ENCODE measurements at regions not wholly inside any gene's neighbourhood (a gene's known extent, or its start where the extent isn't known, plus 50 kb on each side); places are given as distances from the start of the nearest gene placed in this dataset.
A peak's percentile ranks its signal among the peaks of the same experiment; 100 is the strongest.

- no peak overlapping the region for H3K27ac ChIP-seq (ENCODE audit: low read length)
- H3K9me3 ChIP-seq (ENCODE audit: insufficient read depth, low read length): no peaks in the 10 kb centered on the region
- peak overlapping the region; percentile 18 for H3K4me2 ChIP-seq (ENCODE audit: low read length)
- H3K9ac ChIP-seq (ENCODE audit: low read length): no peak overlapping the region
- no peaks in the 10 kb centered on the region for H3K79me2 ChIP-seq (ENCODE audit: low read length)
- no peak overlapping the region for H3K4me3 ChIP-seq (ENCODE audit: low read length)
- no peak overlapping the region for H2AFZ ChIP-seq (ENCODE audit: low read depth, low read length)
- TF ChIP-seq CTCF (IDR thresholded peaks at IDR 0.05; ENCODE audit: low read depth, low read length): no peak
- no peak for TF ChIP-seq EZH2phosphoT487 (IDR thresholded peaks at IDR 0.05; ENCODE audit: low read depth)
- H4K20me1 ChIP-seq (ENCODE audit: insufficient read depth, low read length): no peaks in the 10 kb centered on the region
- no peaks in the 10 kb centered on the region for H3K36me3 ChIP-seq (replicated peaks; ENCODE audit: low read depth, low read length)
- peaks cover 14% of the 10 kb centered on the region for H3K4me1 ChIP-seq (ENCODE audit: low read length)
- H3K27me3 ChIP-seq (ENCODE audit: low read depth, low read length): no peaks in the 10 kb centered on the region
Measured at GRCh38 chr3:46146548-46146947, 61.6 kb downstream of the CCR1 start.

DNA sequence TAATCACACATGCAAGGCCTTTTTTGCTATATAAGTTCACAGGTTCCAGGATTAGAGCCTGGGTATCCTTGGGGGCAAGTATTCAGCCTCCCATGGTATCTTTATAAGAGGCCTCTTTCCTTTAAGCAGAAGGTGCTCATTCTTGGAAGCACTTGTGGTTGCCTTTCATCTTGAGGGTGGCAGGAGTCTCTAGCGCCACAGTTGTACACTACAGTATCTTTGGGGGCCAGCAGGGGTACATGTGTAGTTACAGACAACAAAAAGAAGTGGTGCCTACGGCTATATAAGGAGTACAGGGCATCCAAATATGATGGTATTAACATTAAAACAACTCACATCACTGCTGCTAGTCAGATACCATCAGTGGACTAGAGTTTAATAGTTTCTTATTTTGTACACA lies 62.1 kb downstream of the CCR1 start:
- no peaks in the 10 kb centered on the region for H3K27me3 ChIP-seq (ENCODE audit: low read depth, low read length)
- no peaks in the 10 kb centered on the region for H3K36me3 ChIP-seq (replicated peaks; ENCODE audit: low read depth, low read length)
- no peak overlapping the region for H2AFZ ChIP-seq (ENCODE audit: low read depth, low read length)
- TF ChIP-seq CTCF (IDR thresholded peaks at IDR 0.05; ENCODE audit: low read depth, low read length) (no peak), EZH2phosphoT487 (IDR thresholded peaks at IDR 0.05; ENCODE audit: low read depth) (no peak)
- no peaks in the 10 kb centered on the region for H3K79me2 ChIP-seq (ENCODE audit: low read length)
- peaks cover 14% of the 10 kb centered on the region for H3K4me1 ChIP-seq (ENCODE audit: low read length)
- H3K4me2 ChIP-seq (ENCODE audit: low read length): peak overlapping the region; percentile 18
- no peaks in the 10 kb centered on the region for H4K20me1 ChIP-seq (ENCODE audit: insufficient read depth, low read length)
- H3K27ac ChIP-seq (ENCODE audit: low read length): no peak overlapping the region
- H3K4me3 ChIP-seq (ENCODE audit: low read length): no peak overlapping the region
- H3K9ac ChIP-seq (ENCODE audit: low read length): no peak overlapping the region
- H3K9me3 ChIP-seq (ENCODE audit: insufficient read depth, low read length): no peaks in the 10 kb centered on the region

DNA sequence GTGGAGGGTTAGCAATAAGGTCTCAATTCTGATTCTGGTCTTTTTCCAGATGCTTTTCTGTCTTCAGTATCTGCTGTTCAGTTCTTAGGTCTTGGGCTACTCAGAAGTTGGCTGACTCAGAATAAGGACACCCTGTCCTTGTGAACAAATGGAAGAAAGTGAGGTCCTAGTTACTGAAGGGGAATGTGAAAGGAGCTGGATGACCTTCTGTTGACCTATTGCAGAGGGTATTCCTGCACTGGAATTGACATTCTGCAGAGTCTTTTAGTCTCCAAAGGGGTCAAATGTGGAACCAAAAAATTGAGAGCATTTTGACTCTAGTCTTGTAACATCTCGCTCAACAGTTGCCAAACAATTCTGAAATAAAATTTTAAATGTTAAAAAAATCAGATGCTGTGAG lies 63.0 kb downstream of the CCR1 start:
- H3K79me2 ChIP-seq (ENCODE audit: low read length): no peaks in the 10 kb centered on the region
- no peaks in the 10 kb centered on the region for H4K20me1 ChIP-seq (ENCODE audit: insufficient read depth, low read length)
- H3K9ac ChIP-seq (ENCODE audit: low read length): no peak overlapping the region
- no peak overlapping the region for H3K27ac ChIP-seq (ENCODE audit: low read length)
- H3K4me2 ChIP-seq (ENCODE audit: low read length): no peak overlapping the region
- no peak for TF ChIP-seq EZH2phosphoT487 (IDR thresholded peaks at IDR 0.05; ENCODE audit: low read depth)
- no peak for TF ChIP-seq CTCF (IDR thresholded peaks at IDR 0.05; ENCODE audit: low read depth, low read length)
- no peaks in the 10 kb centered on the region for H3K9me3 ChIP-seq (ENCODE audit: insufficient read depth, low read length)
- peaks cover 14% of the 10 kb centered on the region for H3K4me1 ChIP-seq (ENCODE audit: low read length)
- no peak overlapping the region for H2AFZ ChIP-seq (ENCODE audit: low read depth, low read length)
- no peak overlapping the region for H3K4me3 ChIP-seq (ENCODE audit: low read length)
- no peaks in the 10 kb centered on the region for H3K36me3 ChIP-seq (replicated peaks; ENCODE audit: low read depth, low read length)
- H3K27me3 ChIP-seq (ENCODE audit: low read depth, low read length): no peaks in the 10 kb centered on the region

GRCh38 chr3:46143951-46144473 lies 64.1 kb downstream of the CCR1 start:
- Histone ChIP-seq H2AFZ (ENCODE audit: low read depth, low read length) (no peak overlapping the region), H3K9me3 (ENCODE audit: insufficient read depth, low read length) (no peaks in the 10 kb centered on the region), H3K36me3 (replicated peaks; ENCODE audit: low read depth, low read length) (no peaks in the 10 kb centered on the region), H3K4me1 (ENCODE audit: low read length) (peaks cover 14% of the 10 kb centered on the region), H3K79me2 (ENCODE audit: low read length) (no peaks in the 10 kb centered on the region), H4K20me1 (ENCODE audit: insufficient read depth, low read length) (no peaks in the 10 kb centered on the region), H3K27ac (ENCODE audit: low read length) (no peak overlapping the region), H3K4me3 (ENCODE audit: low read length) (no peak overlapping the region), H3K9ac (ENCODE audit: low read length) (no peak overlapping the region), H3K27me3 (ENCODE audit: low read depth, low read length) (no peaks in the 10 kb centered on the region), H3K4me2 (ENCODE audit: low read length) (no peak overlapping the region)
- no peak for TF ChIP-seq EZH2phosphoT487 (IDR thresholded peaks at IDR 0.05; ENCODE audit: low read depth)
- TF ChIP-seq CTCF (IDR thresholded peaks at IDR 0.05; ENCODE audit: low read depth, low read length): no peak

Measured in OCI-LY3 (cell line).